T follicular helper cell (primary cell): ENCODE measurements at regions not wholly inside any gene's neighbourhood (a gene's known extent, or its start where the extent isn't known, plus 50 kb on each side); places are given as distances from the start of the nearest gene placed in this dataset.

Experiments used
- DNase-seq: peaks from one replicate; pipeline ENCODE4 v3.0.0-alpha.2; 2020; ENCODE audit warnings: low read depth

GRCh38 chr12:107443320-107444090 lies 242.1 kb upstream of the PWP1 start:
- DNase-seq = no peak

- no peak for DNase-seq
Measured at GRCh38 chr12:107444771-107445170, 240.8 kb upstream of the PWP1 start.

GRCh38 chr12:107446476-107446875 lies 239.1 kb upstream of the PWP1 start:
- no peak for DNase-seq

GRCh38 chr12:107447336-107447735 lies 238.3 kb upstream of the PWP1 start:
- DNase-seq = no peak

GRCh38 chr12:107448198-107448597 lies 237.4 kb upstream of the PWP1 start:
- DNase-seq = no peak

GRCh38 chr12:107449891-107450290 lies 235.7 kb upstream of the PWP1 start:
- no peak for DNase-seq

GRCh38 chr12:107450541-107450940 lies 235.1 kb upstream of the PWP1 start:
- DNase-seq = no peak

- no peak for DNase-seq
Measured at GRCh38 chr12:107451246-107451645, 234.4 kb upstream of the PWP1 start.

- DNase-seq = no peak
Measured at GRCh38 chr12:107454109-107454830, 231.3 kb upstream of the PWP1 start.

GRCh38 chr12:107457362-107457935 lies 228.2 kb upstream of the PWP1 start:
- no peak for DNase-seq

GRCh38 chr12:107458163-107458562 lies 227.4 kb upstream of the PWP1 start:
- DNase-seq = no peak

GRCh38 chr12:107458990-107459389 lies 226.6 kb upstream of the PWP1 start:
- no peak for DNase-seq

- no peak for DNase-seq
Measured at GRCh38 chr12:107459641-107460040, 226.0 kb upstream of the PWP1 start.

- no peak for DNase-seq
Measured at GRCh38 chr12:107461222-107461975, 224.2 kb upstream of the PWP1 start.

- no peak for DNase-seq
Measured at GRCh38 chr12:107462428-107463332, 222.9 kb upstream of the PWP1 start.

- DNase-seq = no peak
Measured at GRCh38 chr12:107464644-107465043, 221.0 kb upstream of the PWP1 start.

GRCh38 chr12:107465625-107466024 lies 220.0 kb upstream of the PWP1 start:
- DNase-seq = no peak

- no peak for DNase-seq
Measured at GRCh38 chr12:107467716-107468115, 217.9 kb upstream of the PWP1 start.

GRCh38 chr12:107468182-107468581 lies 217.4 kb upstream of the PWP1 start:
- no peak for DNase-seq

- no peak for DNase-seq
Measured at GRCh38 chr12:107469011-107469410, 216.6 kb upstream of the PWP1 start.

- no peak for DNase-seq
Measured at GRCh38 chr12:107470645-107471044, 215.0 kb upstream of the PWP1 start.
